ENCODE measurements at regions not wholly inside any gene's neighbourhood (a gene's known extent, or its start where the extent isn't known, plus 50 kb on each side); places are given as distances from the start of the nearest gene placed in this dataset.

DNA sequence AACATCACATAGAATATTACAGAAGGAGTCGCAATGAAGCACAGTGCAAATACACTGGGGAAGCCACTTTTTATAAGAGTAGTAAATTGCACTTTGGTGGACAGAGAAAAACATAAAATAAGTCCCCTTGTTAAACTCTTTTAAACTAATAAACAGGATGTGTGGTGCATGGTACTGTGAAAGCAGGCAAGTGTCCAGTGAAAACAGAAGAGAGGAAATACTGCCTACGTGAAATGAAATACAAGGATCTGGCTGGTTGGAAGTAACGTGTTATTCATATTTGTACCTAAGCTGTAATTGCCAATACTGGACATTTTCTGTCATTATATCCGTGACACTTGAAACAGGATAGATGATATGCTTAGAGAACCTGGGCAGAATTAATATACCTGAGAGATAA, 191.9 kb upstream of the SLC27A6 start:
- no peak for ATAC-seq
- no peak for TF ChIP-seq SNAI2 (CRISPR knock-in tag; IDR thresholded peaks at IDR 0.05)
- TF ChIP-seq ZFP30 (CRISPR knock-in tag; IDR thresholded peaks at IDR 0.05), result no peak
- TF ChIP-seq, protein P1, sequence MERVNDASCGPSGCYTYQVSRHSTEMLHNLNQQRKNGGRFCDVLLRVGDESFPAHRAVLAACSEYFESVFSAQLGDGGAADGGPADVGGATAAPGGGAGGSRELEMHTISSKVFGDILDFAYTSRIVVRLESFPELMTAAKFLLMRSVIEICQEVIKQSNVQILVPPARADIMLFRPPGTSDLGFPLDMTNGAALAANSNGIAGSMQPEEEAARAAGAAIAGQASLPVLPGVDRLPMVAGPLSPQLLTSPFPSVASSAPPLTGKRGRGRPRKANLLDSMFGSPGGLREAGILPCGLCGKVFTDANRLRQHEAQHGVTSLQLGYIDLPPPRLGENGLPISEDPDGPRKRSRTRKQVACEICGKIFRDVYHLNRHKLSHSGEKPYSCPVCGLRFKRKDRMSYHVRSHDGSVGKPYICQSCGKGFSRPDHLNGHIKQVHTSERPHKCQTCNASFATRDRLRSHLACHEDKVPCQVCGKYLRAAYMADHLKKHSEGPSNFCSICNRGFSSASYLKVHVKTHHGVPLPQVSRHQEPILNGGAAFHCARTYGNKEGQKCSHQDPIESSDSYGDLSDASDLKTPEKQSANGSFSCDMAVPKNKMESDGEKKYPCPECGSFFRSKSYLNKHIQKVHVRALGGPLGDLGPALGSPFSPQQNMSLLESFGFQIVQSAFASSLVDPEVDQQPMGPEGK (CRISPR knock-in tag; IDR thresholded peaks at IDR 0.05; ENCODE audit: borderline replicate concordance), result no peak
- TF ChIP-seq RARB (CRISPR knock-in tag; IDR thresholded peaks at IDR 0.05), result no peak
- no peak for TF ChIP-seq ZNF70 (CRISPR knock-in tag; IDR thresholded peaks at IDR 0.05)

DNA sequence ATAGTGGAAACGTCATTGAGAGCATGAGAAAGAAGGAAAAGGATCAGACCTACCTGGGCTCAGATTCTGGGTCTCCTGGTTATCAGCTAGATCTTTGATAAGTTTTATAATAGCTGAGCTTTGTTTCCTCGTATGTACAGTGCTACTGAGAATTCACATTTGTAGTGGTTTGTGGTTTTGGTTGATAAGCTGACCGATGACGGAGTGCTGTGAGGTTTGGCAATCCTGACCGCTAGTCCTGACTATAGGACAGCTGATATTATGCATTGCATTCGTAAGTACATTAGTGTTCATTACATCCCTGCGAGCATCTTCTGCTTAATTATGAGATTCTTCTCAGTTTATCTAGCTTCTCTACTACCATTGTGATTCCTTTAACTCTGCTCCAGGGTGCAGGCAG, 190.7 kb upstream of the SLC27A6 start:
- ATAC-seq, result no peak; the same call in 2 of the 3 replicates
- TF ChIP-seq ZNF565 (CRISPR knock-in tag; conservative IDR thresholded peaks at IDR 0.05; ENCODE audit: low read depth) (no peak), TOX (CRISPR knock-in tag; IDR thresholded peaks at IDR 0.05; ENCODE audit: borderline replicate concordance) (no peak), TSHZ2 (CRISPR knock-in tag; IDR thresholded peaks at IDR 0.05) (no peak)

DNA sequence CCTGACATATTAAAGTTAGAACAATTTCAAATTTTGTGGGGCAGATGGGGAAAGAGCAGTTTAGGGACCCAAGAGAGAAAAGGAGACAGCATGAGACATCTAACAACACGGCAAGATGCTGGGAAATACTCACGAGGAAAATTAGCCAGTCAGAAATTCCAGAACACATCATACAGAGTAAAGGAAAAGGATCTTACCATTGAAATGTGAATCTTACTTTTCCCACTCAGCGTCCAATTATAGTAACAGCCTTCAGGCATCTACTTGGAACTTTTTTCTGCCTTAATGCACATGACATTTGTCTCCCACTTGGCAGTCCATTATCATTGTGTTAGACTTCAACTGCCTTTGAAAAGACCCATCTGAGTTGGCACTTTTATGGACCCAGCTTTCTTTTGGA, 189.7 kb upstream of the SLC27A6 start:
- no peak for ATAC-seq
- no peak for TF ChIP-seq TOX (CRISPR knock-in tag; IDR thresholded peaks at IDR 0.05; ENCODE audit: borderline replicate concordance)
- TF ChIP-seq ZNF565 (CRISPR knock-in tag; conservative IDR thresholded peaks at IDR 0.05; ENCODE audit: low read depth), result no peak
- no peak for TF ChIP-seq CSDC2 (CRISPR knock-in tag; IDR thresholded peaks at IDR 0.05)
- TF ChIP-seq RARB (CRISPR knock-in tag; IDR thresholded peaks at IDR 0.05), result no peak
- TF ChIP-seq PPARA (CRISPR knock-in tag; IDR thresholded peaks at IDR 0.05; ENCODE audit: borderline replicate concordance), result no peak
- no peak for TF ChIP-seq TSHZ2 (CRISPR knock-in tag; IDR thresholded peaks at IDR 0.05)

- no peak for ATAC-seq
- TF ChIP-seq, protein P2, sequence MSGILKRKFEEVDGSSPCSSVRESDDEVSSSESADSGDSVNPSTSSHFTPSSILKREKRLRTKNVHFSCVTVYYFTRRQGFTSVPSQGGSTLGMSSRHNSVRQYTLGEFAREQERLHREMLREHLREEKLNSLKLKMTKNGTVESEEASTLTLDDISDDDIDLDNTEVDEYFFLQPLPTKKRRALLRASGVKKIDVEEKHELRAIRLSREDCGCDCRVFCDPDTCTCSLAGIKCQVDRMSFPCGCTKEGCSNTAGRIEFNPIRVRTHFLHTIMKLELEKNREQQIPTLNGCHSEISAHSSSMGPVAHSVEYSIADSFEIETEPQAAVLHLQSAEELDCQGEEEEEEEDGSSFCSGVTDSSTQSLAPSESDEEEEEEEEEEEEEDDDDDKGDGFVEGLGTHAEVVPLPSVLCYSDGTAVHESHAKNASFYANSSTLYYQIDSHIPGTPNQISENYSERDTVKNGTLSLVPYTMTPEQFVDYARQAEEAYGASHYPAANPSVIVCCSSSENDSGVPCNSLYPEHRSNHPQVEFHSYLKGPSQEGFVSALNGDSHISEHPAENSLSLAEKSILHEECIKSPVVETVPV (CRISPR knock-in tag; IDR thresholded peaks at IDR 0.05), result no peak
- TF ChIP-seq, protein P3, sequence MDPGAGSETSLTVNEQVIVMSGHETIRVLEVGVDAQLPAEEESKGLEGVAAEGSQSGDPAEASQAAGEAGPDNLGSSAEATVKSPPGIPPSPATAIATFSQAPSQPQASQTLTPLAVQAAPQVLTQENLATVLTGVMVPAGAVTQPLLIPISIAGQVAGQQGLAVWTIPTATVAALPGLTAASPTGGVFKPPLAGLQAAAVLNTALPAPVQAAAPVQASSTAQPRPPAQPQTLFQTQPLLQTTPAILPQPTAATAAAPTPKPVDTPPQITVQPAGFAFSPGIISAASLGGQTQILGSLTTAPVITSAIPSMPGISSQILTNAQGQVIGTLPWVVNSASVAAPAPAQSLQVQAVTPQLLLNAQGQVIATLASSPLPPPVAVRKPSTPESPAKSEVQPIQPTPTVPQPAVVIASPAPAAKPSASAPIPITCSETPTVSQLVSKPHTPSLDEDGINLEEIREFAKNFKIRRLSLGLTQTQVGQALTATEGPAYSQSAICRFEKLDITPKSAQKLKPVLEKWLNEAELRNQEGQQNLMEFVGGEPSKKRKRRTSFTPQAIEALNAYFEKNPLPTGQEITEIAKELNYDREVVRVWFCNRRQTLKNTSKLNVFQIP (CRISPR knock-in tag; IDR thresholded peaks at IDR 0.05; ENCODE audit: borderline replicate concordance, low read depth), result no peak
- TF ChIP-seq CSDC2 (CRISPR knock-in tag; IDR thresholded peaks at IDR 0.05) (no peak), ESRRG (CRISPR knock-in tag; IDR thresholded peaks at IDR 0.05) (no peak), RARB (CRISPR knock-in tag; IDR thresholded peaks at IDR 0.05) (no peak), CREB5 (CRISPR knock-in tag; IDR thresholded peaks at IDR 0.05; ENCODE audit: low read depth) (no peak), TOX (CRISPR knock-in tag; IDR thresholded peaks at IDR 0.05; ENCODE audit: borderline replicate concordance) (no peak), ZFP30 (CRISPR knock-in tag; IDR thresholded peaks at IDR 0.05) (no peak), GLIS3 (CRISPR knock-in tag; IDR thresholded peaks at IDR 0.05) (no peak), TSHZ2 (CRISPR knock-in tag; IDR thresholded peaks at IDR 0.05) (no peak), TCF4 (CRISPR knock-in tag; IDR thresholded peaks at IDR 0.05; ENCODE audit: borderline replicate concordance) (no peak), ISL1 (CRISPR knock-in tag; IDR thresholded peaks at IDR 0.05) (no peak), ZC3H10 (CRISPR knock-in tag; IDR thresholded peaks at IDR 0.05) (no peak), BACH2 (CRISPR knock-in tag; IDR thresholded peaks at IDR 0.05; ENCODE audit: borderline replicate concordance) (no peak), ZFP3 (CRISPR knock-in tag; IDR thresholded peaks at IDR 0.05) (no peak), ZNF70 (CRISPR knock-in tag; IDR thresholded peaks at IDR 0.05) (no peak), ZNF565 (CRISPR knock-in tag; conservative IDR thresholded peaks at IDR 0.05; ENCODE audit: low read depth) (no peak)
Observed at GRCh38 chr5:128777052-128777451, 188.2 kb upstream of the SLC27A6 start.

Measured in SK-N-SH treated with all-trans-retinoic acid at 6 μM for 48 hours (cell line).